ENCODE measurements at regions not wholly inside any gene's neighbourhood (a gene's known extent, or its start where the extent isn't known, plus 50 kb on each side); places are given as distances from the start of the nearest gene placed in this dataset.

GRCh38 chr9:106668534-106668933 lies 194.4 kb upstream of the ZNF462 start:
- POLR2A ChIA-PET = interaction anchor here (0.7 kb wide), 2 partner anchors 166 to 1821 kb away, joined by 3 to 4 read pairs; no protein-coding TSS in a partner anchor
- Histone ChIP-seq H3K79me2 (ENCODE audit: insufficient read depth, low read depth, low read length) (no peaks in the 10 kb centered on the region), H3K9me3 (ENCODE audit: low read length) (no peaks in the 10 kb centered on the region), H3K9me2 (ENCODE audit: insufficient read depth, low read length) (no peaks in the 10 kb centered on the region), H4K20me1 (ENCODE audit: insufficient read depth, low read length) (no peaks in the 10 kb centered on the region), H2AFZ (ENCODE audit: low read length) (no peak overlapping the region), H3K4me1 (ENCODE audit: insufficient read depth, low read length, poor library complexity, severe bottlenecking) (no peaks in the 10 kb centered on the region), H3K4me3 (ENCODE audit: low read depth, low read length, poor library complexity, severe bottlenecking) (no peak overlapping the region), H3K27ac (ENCODE audit: low read depth, low read length, poor library complexity, severe bottlenecking) (no peak overlapping the region), H3K36me3 (ENCODE audit: insufficient read depth, low read length) (no peaks in the 10 kb centered on the region), H3K4me2 (ENCODE audit: low read length) (no peak overlapping the region)
- CTCF ChIA-PET (ENCODE audit: unreplicated experiment) = no interaction called here
- intact Hi-C loops (cut with micrococcal nuclease; ENCODE audit: unreplicated experiment) = no loop called here
- no peak for DNase-seq (ENCODE audit: low spot score)
- TF ChIP-seq CTCF (conservative IDR thresholded peaks at IDR 0.05; ENCODE audit: low read length) = no peak
- no peak for TF ChIP-seq EZH2phosphoT487 (IDR thresholded peaks at IDR 0.05; ENCODE audit: borderline replicate concordance, low read depth, low read length)
- no TSS peak for BruUV-seq (replicated peaks)

- Histone ChIP-seq H3K36me3 (ENCODE audit: insufficient read depth, low read length) (no peaks in the 10 kb centered on the region), H3K4me2 (ENCODE audit: low read length) (no peak overlapping the region), H2AFZ (ENCODE audit: low read length) (no peak overlapping the region), H3K4me1 (ENCODE audit: insufficient read depth, low read length, poor library complexity, severe bottlenecking) (no peaks in the 10 kb centered on the region), H3K9me2 (ENCODE audit: insufficient read depth, low read length) (no peaks in the 10 kb centered on the region), H3K27ac (ENCODE audit: low read depth, low read length, poor library complexity, severe bottlenecking) (no peak overlapping the region), H3K9me3 (ENCODE audit: low read length) (no peaks in the 10 kb centered on the region), H3K4me3 (ENCODE audit: low read depth, low read length, poor library complexity, severe bottlenecking) (no peak overlapping the region), H4K20me1 (ENCODE audit: insufficient read depth, low read length) (no peaks in the 10 kb centered on the region), H3K79me2 (ENCODE audit: insufficient read depth, low read depth, low read length) (no peaks in the 10 kb centered on the region)
- POLR2A ChIA-PET = no interaction called here
- no peak for TF ChIP-seq EZH2phosphoT487 (IDR thresholded peaks at IDR 0.05; ENCODE audit: borderline replicate concordance, low read depth, low read length)
- TF ChIP-seq CTCF (conservative IDR thresholded peaks at IDR 0.05; ENCODE audit: low read length) = no peak
- no peak for DNase-seq (ENCODE audit: low spot score)
- intact Hi-C loops (cut with micrococcal nuclease; ENCODE audit: unreplicated experiment) = no loop called here
- CTCF ChIA-PET (ENCODE audit: unreplicated experiment) = no interaction called here
- BruUV-seq (replicated peaks) = no TSS peak
Measured at GRCh38 chr9:106669835-106670234, 193.1 kb upstream of the ZNF462 start.

- Histone ChIP-seq H3K9me2 (ENCODE audit: insufficient read depth, low read length) (no peaks in the 10 kb centered on the region), H3K36me3 (ENCODE audit: insufficient read depth, low read length) (no peaks in the 10 kb centered on the region), H3K4me1 (ENCODE audit: insufficient read depth, low read length, poor library complexity, severe bottlenecking) (no peaks in the 10 kb centered on the region), H3K4me2 (ENCODE audit: low read length) (no peak overlapping the region), H3K4me3 (ENCODE audit: low read depth, low read length, poor library complexity, severe bottlenecking) (no peak overlapping the region), H2AFZ (ENCODE audit: low read length) (no peak overlapping the region), H3K9me3 (ENCODE audit: low read length) (no peaks in the 10 kb centered on the region), H3K27ac (ENCODE audit: low read depth, low read length, poor library complexity, severe bottlenecking) (no peak overlapping the region), H3K79me2 (ENCODE audit: insufficient read depth, low read depth, low read length) (no peaks in the 10 kb centered on the region), H4K20me1 (ENCODE audit: insufficient read depth, low read length) (no peaks in the 10 kb centered on the region)
- intact Hi-C loops (cut with micrococcal nuclease; ENCODE audit: unreplicated experiment) = no loop called here
- BruUV-seq (replicated peaks) = no TSS peak
- no peak for DNase-seq (ENCODE audit: low spot score)
- ChIA-PET POLR2A (no interaction called here), CTCF (ENCODE audit: unreplicated experiment) (no interaction called here)
- no peak for TF ChIP-seq CTCF (conservative IDR thresholded peaks at IDR 0.05; ENCODE audit: low read length)
- no peak for TF ChIP-seq EZH2phosphoT487 (IDR thresholded peaks at IDR 0.05; ENCODE audit: borderline replicate concordance, low read depth, low read length)
Measured at GRCh38 chr9:106670418-106670817, 192.5 kb upstream of the ZNF462 start.
